Loucy (cell line): ENCODE measurements at regions not wholly inside any gene's neighbourhood (a gene's known extent, or its start where the extent isn't known, plus 50 kb on each side); places are given as distances from the start of the nearest gene placed in this dataset.

Experiments used
- CTCF ChIP-seq: fragments of 200-600 bp; sonication (generic); conservative IDR thresholded peaks from 2 replicates; pipeline ENCODE4 v1.5.1; 2014; ENCODE audit warnings: mild to moderate bottlenecking, antibody characterized with exemption, low read length
- EZH2phosphoT487 ChIP-seq: fragments of 200-600 bp; IDR thresholded peaks from 2 replicates; pipeline ENCODE4 v1.6.1; 2018; ENCODE audit warnings: antibody characterized with exemption, mild to moderate bottlenecking, moderate library complexity, borderline replicate concordance

DNA sequence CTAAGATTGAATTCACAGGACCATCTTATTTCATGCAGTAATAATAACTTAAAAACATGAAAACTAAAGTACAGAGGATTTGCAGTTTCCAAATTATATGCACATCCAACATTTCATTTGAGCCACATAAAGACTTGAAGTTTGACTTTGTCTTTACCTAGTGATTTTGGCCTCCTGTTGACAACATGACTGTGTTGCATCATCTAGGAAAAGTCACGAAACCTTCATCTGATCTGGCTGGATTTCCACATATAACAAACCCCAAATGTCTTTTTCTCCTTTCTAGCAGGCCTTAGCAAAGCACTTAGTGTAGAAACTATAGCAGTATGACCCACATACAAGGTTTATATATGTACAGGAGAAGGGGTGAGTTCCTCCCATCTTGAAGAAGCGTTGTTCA, 406.5 kb upstream of the CDH5 start:
- no peak for TF ChIP-seq CTCF
- TF ChIP-seq EZH2phosphoT487 = no peak
